DMS153 treated with DMSO at 0.1 percent for 48 hours (cell line): ENCODE measurements at regions not wholly inside any gene's neighbourhood (a gene's known extent, or its start where the extent isn't known, plus 50 kb on each side); places are given as distances from the start of the nearest gene placed in this dataset.

Experiments used
- DNase-seq: peaks from one replicate; lab custom pipeline; 2025; ENCODE audit not compliant: unreplicated experiment; lab: John Stamatoyannopoulos, UW

GRCh38 chr9:113817171-113817570, 58.9 kb upstream of the ZNF618 start:
- no peak for DNase-seq

- no peak for DNase-seq
Measured at GRCh38 chr9:113818391-113818790, 57.7 kb upstream of the ZNF618 start.

GRCh38 chr9:113822315-113822714, 53.8 kb upstream of the ZNF618 start:
- DNase-seq, result no peak

GRCh38 chr9:113823421-113823820, 52.7 kb upstream of the ZNF618 start:
- DNase-seq, result no peak
